HepG2 (cell line): ENCODE measurements at regions not wholly inside any gene's neighbourhood (a gene's known extent, or its start where the extent isn't known, plus 50 kb on each side); places are given as distances from the start of the nearest gene placed in this dataset.

Experiments
- ATAC-seq: fragments of 200-7000 bp; cut with Tn5 transposase; 3 replicates; pipeline ENCODE4 v1.9.1; 2020; ENCODE audit warnings: mild to moderate bottlenecking, moderate library complexity
- BruUV-seq: library from RNA; stranded (reverse); fragments of 400-500 nt; replicated peaks from 2 replicates; lab custom pipeline; 2021; lab: Mats Ljungman, UMichigan
- CTCF ChIA-PET: fragments of 300-600 bp; formaldehyde crosslinking; extraction: SDS; loops from one replicate; lab custom pipeline; 2021; ENCODE audit warnings: low total read pairs, inconsistent platforms, low intra/inter-chr PET ratio; lab: Yijun Ruan, JAX
- POLR2A ChIA-PET: fragments of 350-600 bp; sonication (Branson Sonifier 250); formaldehyde crosslinking; loops from one replicate; lab custom pipeline; 2020; ENCODE audit warnings: antibody characterized with exemption, inconsistent platforms; lab: Yijun Ruan, JAX
- DNase-seq: peaks from one replicate; pipeline ENCODE4 v3.0.0-alpha.2; 2015; ENCODE audit warnings: low spot score
- FAIRE-seq: peaks from 3 replicates; lab custom pipeline; 2011; peaks lifted over from hg19 to GRCh38; lab: Jason Lieb, UNC
- H2AFZ ChIP-seq: one replicate; pipeline ENCODE4 v1.6.1; 2011; ENCODE audit warnings: low read length, inconsistent platforms
- H3K27ac ChIP-seq: fragments of 300-600 bp; 3 replicates; pipeline ENCODE4 v1.8.0; 2011; ENCODE audit warnings: mixed run types, mild to moderate bottlenecking, mixed read lengths, low read length, inconsistent platforms; ENCODE audit not compliant: insufficient read depth; ENCODE audit errors: extremely low read length
- H3K27me3 ChIP-seq, 2 experiments: fragments of 200-600 bp in 1 of 2; 2 replicates in 1 of 2; 3 replicates in 1 of 2; pipeline versions ENCODE4 v1.6.0 to v1.8.0; 2011; ENCODE audit warnings: low read length in 2 of 2, mild to moderate bottlenecking in 2 of 2, moderate library complexity in 2 of 2, inconsistent platforms in 1 of 2; ENCODE audit not compliant: insufficient read depth in 2 of 2, control insufficient read depth in 1 of 2
- H3K36me3 ChIP-seq, 2 experiments: fragments of 200-600 bp in 1 of 2; replicated peaks in 1 of 2; 2 replicates in 1 of 2; 3 replicates in 1 of 2; pipeline versions ENCODE4 v1.5.1 to v1.8.0; 2011; ENCODE audit warnings: low read length in 2 of 2, inconsistent platforms in 1 of 2; ENCODE audit not compliant: insufficient read depth in 2 of 2, control insufficient read depth in 1 of 2
- H3K4me1 ChIP-seq: 2 replicates; pipeline ENCODE4 v1.5.1; 2012; ENCODE audit warnings: low read length, inconsistent platforms; ENCODE audit not compliant: insufficient read depth
- H3K4me2 ChIP-seq: 2 replicates; pipeline ENCODE4 v1.6.0; 2011; ENCODE audit warnings: low read depth, low read length, inconsistent platforms
- H3K4me3 ChIP-seq, 3 experiments: fragments of 200-600 bp in 1 of 3; sonication (generic), shearing (Covaris generic) in 1 of 3; replicated peaks in 1 of 3; 2 replicates each; pipeline ENCODE4 v1.5.1; 2011 to 2016; ENCODE audit warnings: low read length in 3 of 3, inconsistent platforms in 2 of 3, low read depth in 2 of 3, mild to moderate bottlenecking in 2 of 3, control low read depth in 1 of 3, mixed read lengths in 1 of 3; ENCODE audit not compliant: insufficient read depth in 1 of 3
- H3K79me2 ChIP-seq: one replicate; pipeline ENCODE4 v1.6.1; 2011; ENCODE audit warnings: low read length, inconsistent platforms; ENCODE audit not compliant: insufficient read depth
- H3K9ac ChIP-seq: 2 replicates; pipeline ENCODE4 v1.6.0; 2011; ENCODE audit warnings: mild to moderate bottlenecking, low read depth, low read length, inconsistent platforms; ENCODE audit not compliant: insufficient read depth
- H3K9me3 ChIP-seq: 2 replicates; pipeline ENCODE4 v1.5.1; 2012; ENCODE audit warnings: mild to moderate bottlenecking, low read length
- H4K20me1 ChIP-seq: 2 replicates; pipeline ENCODE4 v1.6.0; 2011; ENCODE audit warnings: inconsistent platforms, mild to moderate bottlenecking, low read length, moderate library complexity; ENCODE audit not compliant: insufficient read depth
- ZBTB2 ChIP-seq: sonication (generic); formaldehyde crosslinking; IDR thresholded peaks from 2 replicates; pipeline ENCODE4 v1.8.0; 2022; ENCODE audit warnings: low read depth, missing genetic modification reagents
- ZNF101 ChIP-seq: sonication (generic); formaldehyde crosslinking; IDR thresholded peaks from 2 replicates; pipeline ENCODE4 v1.4.0; 2020; ENCODE audit warnings: mild to moderate bottlenecking, low read depth, missing genetic modification reagents, borderline replicate concordance
- ZNF253 ChIP-seq: sonication (generic); formaldehyde crosslinking; IDR thresholded peaks from 2 replicates; pipeline ENCODE4 v1.8.0; 2022; ENCODE audit warnings: mild to moderate bottlenecking, missing genetic modification reagents, borderline replicate concordance
- WGBS: methylation state at CpG from one replicate; pipeline ENCODE4 v1.1.6; 2017; ENCODE audit warnings: low lambda C conversion rate; 5-methylcytosine and 5-hydroxymethylcytosine counted together
- in situ Hi-C: cut with HindIII; loops from 2 replicates; pipeline ENCODE4 v1.10.0; 2017; ENCODE audit warnings: low pct_unique_long_range_greater_than_20kb; ENCODE audit not compliant: extremely low pct_ligation_motif_present
- intact Hi-C: fragments of 100-400 bp; cut with micrococcal nuclease; formaldehyde crosslinking; loops from one replicate; pipeline ENCODE4 v1.10.0; 2022; ENCODE audit not compliant: unreplicated experiment
- TF ChIP-seq, protein P1 (sequence below): sonication (generic); formaldehyde crosslinking; conservative IDR thresholded peaks from 2 replicates; pipeline ENCODE4 v1.8.0; 2022; ENCODE audit warnings: missing genetic modification reagents

- no peak overlapping the region for H3K4me2 ChIP-seq
- ChIA-PET POLR2A (no interaction called here), CTCF (no interaction called here)
Measured at GRCh38 chr1:47659146-47659545, 221.3 kb downstream of the FOXD2 start.

More at GRCh38 chr1:47659146-47659545, 221.3 kb downstream of the FOXD2 start:
- Histone ChIP-seq H4K20me1 (no peaks in the 10 kb centered on the region), H3K27me3 (peaks cover 2 to 9% of the 10 kb centered on the region in 2 experiments; a peak in 3 of 5 replicates), H3K36me3 (no peaks in the 10 kb centered on the region), H3K9ac (no peak overlapping the region), H2AFZ (no peak overlapping the region)
- FAIRE-seq = no peak
- intact Hi-C loops = no loop called here
- no peak for ATAC-seq
- 35% methylated on average over 5 of the region's 6 CpGs for WGBS
- BruUV-seq = no TSS peak
- no peak for TF ChIP-seq ZBTB2 (CRISPR knock-in tag)
- TF ChIP-seq, protein P1, sequence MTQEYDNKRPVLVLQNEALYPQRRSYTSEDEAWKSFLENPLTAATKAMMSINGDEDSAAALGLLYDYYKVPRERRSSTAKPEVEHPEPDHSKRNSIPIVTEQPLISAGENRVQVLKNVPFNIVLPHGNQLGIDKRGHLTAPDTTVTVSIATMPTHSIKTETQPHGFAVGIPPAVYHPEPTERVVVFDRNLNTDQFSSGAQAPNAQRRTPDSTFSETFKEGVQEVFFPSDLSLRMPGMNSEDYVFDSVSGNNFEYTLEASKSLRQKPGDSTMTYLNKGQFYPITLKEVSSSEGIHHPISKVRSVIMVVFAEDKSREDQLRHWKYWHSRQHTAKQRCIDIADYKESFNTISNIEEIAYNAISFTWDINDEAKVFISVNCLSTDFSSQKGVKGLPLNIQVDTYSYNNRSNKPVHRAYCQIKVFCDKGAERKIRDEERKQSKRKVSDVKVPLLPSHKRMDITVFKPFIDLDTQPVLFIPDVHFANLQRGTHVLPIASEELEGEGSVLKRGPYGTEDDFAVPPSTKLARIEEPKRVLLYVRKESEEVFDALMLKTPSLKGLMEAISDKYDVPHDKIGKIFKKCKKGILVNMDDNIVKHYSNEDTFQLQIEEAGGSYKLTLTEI (CRISPR knock-in tag) = no peak
- TF ChIP-seq ZNF101 (CRISPR knock-in tag) = no peak
- TF ChIP-seq ZNF253 (CRISPR knock-in tag) = no peak
- TF ChIP-seq, all 625 proteins: peak for 0
- DNase-seq = no peak
- H3K79me2 ChIP-seq = no peaks in the 10 kb centered on the region
- H3K9me3 ChIP-seq = no peaks in the 10 kb centered on the region
- H3K27ac ChIP-seq = no peak overlapping the region
- H3K4me3 ChIP-seq = no peak overlapping the region
- no peaks in the 10 kb centered on the region for H3K4me1 ChIP-seq
- in situ Hi-C loops = no loop called here
